ENCODE measurements at regions not wholly inside any gene's neighbourhood (a gene's known extent, or its start where the extent isn't known, plus 50 kb on each side); places are given as distances from the start of the nearest gene placed in this dataset.

DNA sequence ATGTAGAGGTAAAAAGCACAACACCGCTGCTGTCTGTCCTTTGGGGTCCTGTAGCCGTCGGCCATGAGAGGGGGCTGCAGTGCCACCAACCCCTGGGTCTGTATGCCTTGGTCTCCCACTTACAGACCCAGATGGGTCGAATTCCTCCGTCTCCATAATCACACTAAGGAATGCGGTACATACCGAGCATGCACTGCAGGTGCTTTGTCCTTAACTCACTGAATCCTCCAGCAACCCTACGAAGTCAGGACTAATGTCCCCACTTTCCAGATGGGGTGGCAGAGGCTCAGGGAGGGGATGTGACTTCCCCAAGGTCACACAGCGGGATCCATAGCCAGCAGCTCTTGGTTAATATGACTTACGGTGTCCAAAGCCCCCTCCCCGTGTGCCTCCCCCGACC, 219.9 kb upstream of the CIBAR2 start:
- in situ Hi-C loops (cut with HindIII; ENCODE audit: extremely low pct_ligation_motif_present, low pct_unique_long_range_greater_than_20kb): no loop called here
- Histone ChIP-seq H3K27me3 (ENCODE audit: control insufficient read depth in 1 of 2, insufficient read depth in 2 of 2, low read length in 2 of 2) (peaks cover 5 to 31% of the 10 kb centered on the region in 2 experiments), H3K4me3 (replicated peaks in 1 of 3; ENCODE audit: insufficient read depth in 1 of 3, low read depth in 2 of 3, low read length in 3 of 3) (no peak overlapping the region), H2AFZ (ENCODE audit: low read length) (no peak overlapping the region), H3K9me3 (ENCODE audit: low read length) (no peaks in the 10 kb centered on the region), H3K79me2 (ENCODE audit: insufficient read depth, low read length) (no peaks in the 10 kb centered on the region), H3K9ac (ENCODE audit: insufficient read depth, low read depth, low read length) (no peak overlapping the region), H4K20me1 (ENCODE audit: insufficient read depth, low read length) (peaks cover 18% of the 10 kb centered on the region; the same call in 1 of the 2 replicates), H3K4me1 (ENCODE audit: insufficient read depth, low read length) (peaks cover 57% of the 10 kb centered on the region), H3K4me2 (ENCODE audit: low read depth, low read length) (no peak overlapping the region), H3K27ac (ENCODE audit: extremely low read length, insufficient read depth, low read length) (no peak overlapping the region), H3K36me3 (replicated peaks in 1 of 2; ENCODE audit: control insufficient read depth in 1 of 2, insufficient read depth in 2 of 2, low read length in 2 of 2) (no peaks in the 10 kb centered on the region)
- BruUV-seq (replicated peaks): no TSS peak
- no peak for FAIRE-seq
- TF ChIP-seq KLF13 (CRISPR knock-in tag; IDR thresholded peaks at IDR 0.05) (no peak), ZNF768 (CRISPR knock-in tag; IDR thresholded peaks at IDR 0.05) (peak; percentile 54; the same call in 1 of the 2 replicates), ZNF629 (CRISPR knock-in tag; conservative IDR thresholded peaks at IDR 0.05) (peak; percentile 58)
- no peak for DNase-seq (ENCODE audit: low spot score)
- WGBS (ENCODE audit: low lambda C conversion rate): 78% methylated on average over 5 of the region's 12 CpGs
- intact Hi-C loops (cut with micrococcal nuclease; ENCODE audit: unreplicated experiment): no loop called here
- ChIA-PET POLR2A (no interaction called here), CTCF (ENCODE audit: low intra/inter-chr PET ratio, low total read pairs) (no interaction called here)
- ATAC-seq: no peak

GRCh38 chr16:85333337-85333736, 221.1 kb upstream of the CIBAR2 start:
- H3K27me3 ChIP-seq (ENCODE audit: control insufficient read depth in 1 of 2, insufficient read depth in 2 of 2, low read length in 2 of 2): peaks cover 5 to 30% of the 10 kb centered on the region in 2 experiments
- BruUV-seq (replicated peaks): no TSS peak

More at GRCh38 chr16:85333337-85333736, 221.1 kb upstream of the CIBAR2 start:
- Histone ChIP-seq H3K9me3 (ENCODE audit: low read length) (no peaks in the 10 kb centered on the region), H3K4me2 (ENCODE audit: low read depth, low read length) (no peak overlapping the region), H3K4me3 (replicated peaks in 1 of 3; ENCODE audit: insufficient read depth in 1 of 3, low read depth in 2 of 3, low read length in 3 of 3) (no peak overlapping the region), H3K4me1 (ENCODE audit: insufficient read depth, low read length) (peaks cover 51% of the 10 kb centered on the region), H3K36me3 (replicated peaks in 1 of 2; ENCODE audit: control insufficient read depth in 1 of 2, insufficient read depth in 2 of 2, low read length in 2 of 2) (no peaks in the 10 kb centered on the region), H4K20me1 (ENCODE audit: insufficient read depth, low read length) (peaks cover 18% of the 10 kb centered on the region; the same call in 1 of the 2 replicates), H2AFZ (ENCODE audit: low read length) (no peak overlapping the region), H3K79me2 (ENCODE audit: insufficient read depth, low read length) (no peaks in the 10 kb centered on the region), H3K27ac (ENCODE audit: extremely low read length, insufficient read depth, low read length) (no peak overlapping the region), H3K9ac (ENCODE audit: insufficient read depth, low read depth, low read length) (no peak overlapping the region)
- ChIA-PET POLR2A (no interaction called here), CTCF (ENCODE audit: low intra/inter-chr PET ratio, low total read pairs) (no interaction called here)
- ATAC-seq: no peak
- in situ Hi-C loops (cut with HindIII; ENCODE audit: extremely low pct_ligation_motif_present, low pct_unique_long_range_greater_than_20kb) (no loop called here), intact Hi-C loops (cut with micrococcal nuclease; ENCODE audit: unreplicated experiment) (no loop called here)
- FAIRE-seq: no peak
- 73% methylated on average over 9 of the region's 9 CpGs for WGBS (ENCODE audit: low lambda C conversion rate)
- no peak for DNase-seq (ENCODE audit: low spot score)
- TF ChIP-seq ZNF629 (CRISPR knock-in tag; conservative IDR thresholded peaks at IDR 0.05): peak; percentile 67
- no peak for TF ChIP-seq MNT (IDR thresholded peaks at IDR 0.05)
- TF ChIP-seq ZMYM3 (CRISPR knock-in tag; IDR thresholded peaks at IDR 0.05): 0 out of 2 replicates have a peak, but pooled peaks have one; percentile 24
- TF ChIP-seq ZNF138 (CRISPR knock-in tag; IDR thresholded peaks at IDR 0.05; ENCODE audit: low read depth): no peak
